Activated T-cell treated with anti-CD3 and anti-CD28 coated beads, Interleukin-2, amount 50 U/mL, for 72 hours (primary cell): ENCODE measurements at regions not wholly inside any gene's neighbourhood (a gene's known extent, or its start where the extent isn't known, plus 50 kb on each side); places are given as distances from the start of the nearest gene placed in this dataset.
"Not testable (repeated sequence)": the region's sequence is repeated elsewhere in the genome, so short reads cannot be mapped to it uniquely, and the experiment has no call there.

Experiments
- ATAC-seq, 2 donors: fragments of 150-1000 bp; cut with Tn5 transposase; replicated peaks in 1 of 2; 2 replicates each; pipeline ENCODE4 v1.10.0; 2021; ENCODE audit warnings: moderate library complexity in 2 of 2, mild to moderate bottlenecking in 1 of 2
- DNase-seq, 2 donors: peaks; one replicate each; pipeline ENCODE4 v3.0.0; 2021 to 2022; ENCODE audit warnings: mixed read lengths in 1 of 2
- H3K27ac Mint-ChIP-seq: one replicate; pipeline ENCODE4 v1.8.0; 2022; ENCODE audit warnings: mild to moderate bottlenecking, moderate library complexity, mixed read lengths
- H3K27me3 Mint-ChIP-seq: one replicate; pipeline ENCODE4 v1.8.0; 2022; ENCODE audit warnings: low read depth, mixed read lengths
- H3K36me3 Mint-ChIP-seq, 2 donors: one replicate each; pipeline ENCODE4 v1.8.0; 2022; ENCODE audit warnings: mixed read lengths in 2 of 2, mild to moderate bottlenecking in 1 of 2; ENCODE audit not compliant: insufficient read depth in 2 of 2
- H3K4me1 Mint-ChIP-seq: one replicate; pipeline ENCODE4 v1.8.0; 2022; ENCODE audit warnings: low read depth, mixed read lengths
- H3K4me3 Mint-ChIP-seq, 2 donors: one replicate each; pipeline ENCODE4 v1.8.0; 2022; ENCODE audit warnings: mild to moderate bottlenecking in 2 of 2, mixed read lengths in 2 of 2, moderate library complexity in 2 of 2
- H3K9me3 Mint-ChIP-seq, 2 donors: one replicate each; pipeline ENCODE4 v1.8.0; 2022; ENCODE audit warnings: mixed read lengths in 2 of 2

DNA sequence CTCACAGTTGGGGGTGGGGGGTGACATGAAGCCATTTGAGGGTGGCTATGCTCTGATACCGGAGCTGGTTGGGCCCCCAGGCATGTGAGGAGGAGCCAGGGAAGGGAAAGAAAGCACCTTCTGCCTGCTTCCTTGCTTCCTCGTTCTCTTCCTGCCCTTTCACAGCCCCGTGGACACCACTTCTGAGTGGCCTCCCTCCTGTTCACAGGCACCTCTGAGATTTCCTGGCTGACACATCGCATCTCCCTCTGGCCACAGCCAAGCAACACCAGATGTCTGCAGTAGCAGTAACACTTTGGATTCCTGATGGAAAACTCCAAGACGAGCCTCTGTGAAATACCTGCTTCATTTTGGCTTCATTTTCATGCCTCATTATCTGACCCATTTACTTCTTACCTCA, 64.7 kb upstream of the ST3GAL5 start:
- Mint-ChIP-seq H3K4me3 (no peak overlapping the region), H3K27me3 (no peaks in the 10 kb centered on the region), H3K9me3 (no peaks in the 10 kb centered on the region), H3K4me1 (no peaks in the 10 kb centered on the region), H3K36me3 (no peaks in the 10 kb centered on the region), H3K27ac (no peak overlapping the region)
- DNase-seq (no peak), ATAC-seq (no peak)

DNA sequence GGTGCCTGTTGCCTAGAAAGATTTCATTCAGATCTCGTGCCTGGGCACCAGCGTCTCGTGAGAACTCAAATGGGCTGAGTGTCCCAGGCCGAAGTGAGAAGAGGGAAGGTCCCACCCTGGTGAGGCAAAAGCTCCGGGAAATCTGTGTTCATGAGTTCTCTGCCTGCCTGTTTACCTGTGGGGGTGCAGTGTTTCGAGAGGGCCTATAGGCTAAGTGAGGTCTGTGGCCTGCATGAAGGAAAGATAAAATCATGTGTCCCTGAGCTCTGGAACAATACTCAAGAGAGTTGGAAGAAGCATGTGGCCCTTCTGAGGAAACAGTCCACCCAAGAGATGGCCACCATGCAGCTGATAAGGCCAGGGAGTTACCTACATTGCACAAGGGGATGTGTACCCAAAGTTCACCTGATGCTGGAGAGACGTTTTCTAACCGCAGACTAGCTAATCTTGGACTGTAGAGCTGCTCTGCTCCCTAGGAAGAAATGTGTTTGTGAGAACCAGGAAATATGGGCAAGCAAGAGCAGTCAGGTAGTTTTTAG, 63.5 kb upstream of the ST3GAL5 start:
- H3K4me3 Mint-ChIP-seq, result no peak overlapping the region
- no peaks in the 10 kb centered on the region for H3K4me1 Mint-ChIP-seq
- ATAC-seq, result no peak

DNA sequence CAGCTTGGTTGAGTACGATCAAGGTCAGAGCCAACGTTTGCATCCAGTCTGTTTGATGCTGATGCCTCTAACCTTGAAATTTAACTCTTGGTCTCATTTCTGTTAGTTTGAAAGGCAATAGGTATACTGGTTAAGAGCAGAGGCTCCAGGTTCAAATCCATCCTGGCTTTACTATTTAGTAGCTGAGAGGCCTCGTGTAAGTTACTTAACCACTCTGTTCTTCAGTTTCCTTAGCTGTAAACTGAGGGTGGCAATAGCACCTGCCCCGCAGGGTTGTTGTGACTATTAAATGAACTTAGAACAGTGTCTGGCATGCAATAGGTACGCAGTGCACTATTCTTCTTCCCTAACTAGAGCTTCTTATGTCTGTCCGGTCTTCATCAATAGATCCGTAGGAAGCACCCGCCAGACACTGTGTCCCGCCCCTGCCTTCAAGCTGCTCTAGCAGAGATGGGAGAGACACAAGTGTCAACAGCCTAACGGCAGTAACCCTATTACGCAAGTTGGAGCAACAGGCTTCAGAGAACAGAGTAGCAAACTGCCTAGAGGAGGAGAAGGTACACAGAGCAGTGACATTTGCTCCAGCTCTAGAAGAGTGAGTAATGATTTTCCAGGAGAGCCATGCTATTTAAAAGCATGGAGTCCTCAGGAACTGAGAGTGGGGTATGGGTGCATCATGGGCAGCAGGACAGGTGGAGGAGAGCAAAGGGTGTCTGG, 62.7 kb upstream of the ST3GAL5 start:
- DNase-seq, result no peak
- H3K27me3 Mint-ChIP-seq, result no peaks in the 10 kb centered on the region
- ATAC-seq, result no peak
- no peaks in the 10 kb centered on the region for H3K4me1 Mint-ChIP-seq
- no peak overlapping the region for H3K27ac Mint-ChIP-seq
- H3K4me3 Mint-ChIP-seq, result no peak overlapping the region
- peaks cover 3% of the 10 kb centered on the region in 2 donors for H3K9me3 Mint-ChIP-seq
- peaks cover 0 to 8% of the 10 kb centered on the region in 2 donors for H3K36me3 Mint-ChIP-seq

More for the DNA sequence above, 63.5 kb upstream of the ST3GAL5 start:
- peaks cover 0 to 3% of the 10 kb centered on the region in 2 donors for H3K36me3 Mint-ChIP-seq
- no peaks in the 10 kb centered on the region for H3K27me3 Mint-ChIP-seq
- peaks cover 3% of the 10 kb centered on the region in 2 donors for H3K9me3 Mint-ChIP-seq
- DNase-seq, result no peak
- no peak overlapping the region for H3K27ac Mint-ChIP-seq

DNA sequence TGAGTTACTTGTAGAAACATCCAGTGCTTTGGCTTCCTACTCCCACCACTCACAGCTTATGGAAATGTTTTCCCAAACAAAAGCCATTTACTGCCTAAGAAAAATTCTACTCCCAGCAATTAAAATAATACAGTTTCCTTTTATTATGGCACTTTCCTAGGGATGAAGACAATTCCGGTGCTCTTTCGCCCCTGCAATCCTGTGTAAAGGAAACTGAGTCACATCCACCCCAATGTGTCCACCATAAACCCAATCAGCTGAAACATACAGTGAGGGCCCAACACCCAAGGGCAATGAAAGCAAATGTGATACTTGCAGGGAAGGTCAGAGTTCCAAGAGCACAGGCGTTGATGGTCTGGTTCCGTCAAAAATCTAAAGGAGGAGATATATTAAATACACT, 62.0 kb upstream of the ST3GAL5 start:
- H3K36me3 Mint-ChIP-seq, result peaks cover 0 to 8% of the 10 kb centered on the region in 2 donors
- H3K9me3 Mint-ChIP-seq, result peaks cover 3% of the 10 kb centered on the region in 2 donors
- no peak for DNase-seq
- H3K27me3 Mint-ChIP-seq, result no peaks in the 10 kb centered on the region
- no peak overlapping the region for H3K4me3 Mint-ChIP-seq
- no peaks in the 10 kb centered on the region for H3K4me1 Mint-ChIP-seq
- ATAC-seq, result no peak
- H3K27ac Mint-ChIP-seq, result no peak overlapping the region

- no peaks in the 10 kb centered on the region for H3K27me3 Mint-ChIP-seq
- ATAC-seq (no peak), DNase-seq (no peak)
- no peaks in the 10 kb centered on the region for H3K4me1 Mint-ChIP-seq
- H3K9me3 Mint-ChIP-seq, result peaks cover 3 to 9% of the 10 kb centered on the region in 2 donors
- no peak overlapping the region for H3K27ac Mint-ChIP-seq
- peaks cover 0 to 8% of the 10 kb centered on the region in 2 donors for H3K36me3 Mint-ChIP-seq
- H3K4me3 Mint-ChIP-seq, result no peak overlapping the region
Observed at GRCh38 chr2:85949280-85949679, 60.5 kb upstream of the ST3GAL5 start.

DNA sequence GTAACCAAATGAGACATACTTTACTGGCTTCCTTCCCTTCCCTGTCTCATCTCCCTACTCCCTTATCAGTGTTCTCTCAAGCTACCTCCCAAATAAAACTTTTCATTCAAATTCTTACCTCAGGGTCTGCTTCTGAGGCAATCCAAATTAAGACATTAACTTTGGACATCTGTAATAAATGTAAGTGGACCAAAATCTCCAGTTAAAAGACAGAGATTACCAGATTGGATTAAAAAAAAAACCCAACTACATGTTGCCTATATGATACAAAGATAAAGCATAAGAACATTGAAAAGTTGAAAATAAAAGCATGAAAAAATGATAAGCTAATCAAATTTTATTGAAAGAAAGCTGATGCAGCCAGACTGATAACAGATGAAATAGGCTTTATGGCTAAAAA, 58.8 kb upstream of the ST3GAL5 start:
- no peaks in the 10 kb centered on the region for H3K27me3 Mint-ChIP-seq
- H3K36me3 Mint-ChIP-seq, result peaks cover 8 to 17% of the 10 kb centered on the region in 2 donors
- H3K4me3 Mint-ChIP-seq, result no peak overlapping the region
- H3K9me3 Mint-ChIP-seq, result peaks cover 8 to 16% of the 10 kb centered on the region in 2 donors
- no peak overlapping the region for H3K27ac Mint-ChIP-seq
- H3K4me1 Mint-ChIP-seq, result no peaks in the 10 kb centered on the region
- no peak for ATAC-seq
- no peak for DNase-seq

DNA sequence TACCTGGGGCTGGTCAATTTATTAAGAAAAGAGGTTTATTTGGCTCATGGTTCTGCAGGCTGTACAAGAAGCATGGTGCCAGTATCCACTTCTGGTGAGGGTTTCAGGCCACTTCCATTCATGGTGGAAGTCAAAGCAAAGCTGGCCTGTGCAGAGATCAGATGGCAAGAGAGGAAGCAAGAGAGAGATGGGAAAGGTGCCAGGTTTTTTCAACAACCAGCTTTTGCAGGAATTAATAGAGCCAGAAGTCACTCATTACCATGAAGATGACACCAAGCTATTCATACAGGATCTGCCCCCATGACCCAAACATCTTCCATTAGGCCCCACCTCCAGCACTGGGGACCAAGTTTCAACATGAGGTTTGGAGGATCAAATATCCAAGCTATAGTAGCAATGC, 56.8 kb upstream of the ST3GAL5 start:
- H3K4me3 Mint-ChIP-seq, result no peak overlapping the region
- DNase-seq (no peak), ATAC-seq (no peak)
- H3K9me3 Mint-ChIP-seq, result peaks cover 15 to 19% of the 10 kb centered on the region in 2 donors
- H3K4me1 Mint-ChIP-seq, result no peaks in the 10 kb centered on the region
- H3K36me3 Mint-ChIP-seq, result peaks cover 8 to 20% of the 10 kb centered on the region in 2 donors
- no peaks in the 10 kb centered on the region for H3K27me3 Mint-ChIP-seq
- no peak overlapping the region for H3K27ac Mint-ChIP-seq

- Mint-ChIP-seq H3K27ac (no peak overlapping the region), H3K4me3 (no peak overlapping the region), H3K9me3 (peaks cover 15 to 19% of the 10 kb centered on the region in 2 donors), H3K36me3 (peaks cover 8 to 20% of the 10 kb centered on the region in 2 donors), H3K4me1 (no peaks in the 10 kb centered on the region), H3K27me3 (no peaks in the 10 kb centered on the region)
- ATAC-seq (no peak), DNase-seq (no peak)
Observed at GRCh38 chr2:85945172-85945571, 56.4 kb upstream of the ST3GAL5 start.

DNA sequence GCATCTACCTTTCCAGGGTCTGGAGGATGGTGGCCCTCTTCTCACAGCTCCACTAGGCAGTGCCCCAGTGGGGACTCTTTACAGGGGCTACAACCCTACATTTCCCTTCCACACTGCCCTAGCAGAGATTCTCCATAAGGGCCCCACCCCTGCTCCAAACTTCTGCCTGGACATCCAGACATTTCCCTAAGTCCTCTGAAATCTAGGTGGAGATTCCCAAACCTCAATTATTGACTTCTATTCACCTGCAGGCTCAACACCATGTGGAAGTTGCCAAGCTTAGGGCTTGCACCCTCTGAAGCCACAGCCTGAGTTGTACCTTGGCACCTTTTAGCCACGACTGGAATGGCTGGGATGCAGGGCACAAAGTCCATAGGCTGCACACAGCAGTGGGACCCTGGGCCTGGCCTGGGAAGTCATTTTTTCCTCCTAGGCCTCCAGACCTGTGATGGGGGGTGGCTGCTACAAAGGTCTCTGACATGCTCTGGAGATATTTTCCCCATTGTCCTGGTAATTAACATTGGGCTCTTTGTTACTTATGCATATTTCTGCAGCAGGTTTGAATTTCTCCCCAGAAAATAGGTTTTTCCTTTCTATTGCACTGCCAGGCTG, 53.7 kb upstream of the ST3GAL5 start:
- H3K4me3 Mint-ChIP-seq, result no peak overlapping the region
- H3K4me1 Mint-ChIP-seq, result no peaks in the 10 kb centered on the region
- peaks cover 8 to 17% of the 10 kb centered on the region in 2 donors for H3K36me3 Mint-ChIP-seq
- H3K9me3 Mint-ChIP-seq, result peaks cover 14 to 17% of the 10 kb centered on the region in 2 donors
- peaks cover 5% of the 10 kb centered on the region for H3K27me3 Mint-ChIP-seq
- H3K27ac Mint-ChIP-seq, result no peak overlapping the region
- DNase-seq (no peak), ATAC-seq (no peak)

GRCh38 chr2:85941490-85941889, 52.7 kb upstream of the ST3GAL5 start:
- not testable (repeated sequence) for H3K27me3 Mint-ChIP-seq, DNase-seq, H3K4me3 Mint-ChIP-seq, ATAC-seq, H3K4me1 Mint-ChIP-seq, H3K27ac Mint-ChIP-seq
- H3K36me3 Mint-ChIP-seq, result peaks cover 8 to 11% of the 10 kb centered on the region in 2 donors
- H3K9me3 Mint-ChIP-seq, result peaks cover 13 to 16% of the 10 kb centered on the region in 2 donors

- ATAC-seq, result no peak
- Mint-ChIP-seq H3K27ac (no peak overlapping the region), H3K9me3 (peaks cover 10 to 13% of the 10 kb centered on the region in 2 donors), H3K4me1 (peaks cover 4% of the 10 kb centered on the region), H3K36me3 (peaks cover 8 to 11% of the 10 kb centered on the region in 2 donors), H3K4me3 (no peak overlapping the region), H3K27me3 (peaks cover 5% of the 10 kb centered on the region)
- DNase-seq, result no peak
Observed at GRCh38 chr2:85939131-85939530, 50.3 kb upstream of the ST3GAL5 start.
